CD4-positive, alpha-beta memory T cell (primary cell): ENCODE measurements at regions not wholly inside any gene's neighbourhood (a gene's known extent, or its start where the extent isn't known, plus 50 kb on each side); places are given as distances from the start of the nearest gene placed in this dataset.

ENCODE experiments used
- CTCF ChIA-PET: fragments of 350-600 bp; sonication (Branson Sonifier 250); formaldehyde crosslinking; loops from one replicate; lab custom pipeline; 2021; ENCODE audit warnings: inconsistent platforms; ENCODE audit not compliant: partially characterized antibody; lab: Charles Lee
- POLR2A ChIA-PET: fragments of 350-600 bp; sonication (Branson Sonifier 250); formaldehyde crosslinking; loops from one replicate; lab custom pipeline; 2021; ENCODE audit not compliant: partially characterized antibody; lab: Charles Lee
- DNase-seq, 5 donors: peaks; one replicate each; pipeline versions ENCODE4 v3.0.0 to v3.0.0-alpha.2; 2020 to 2022; ENCODE audit warnings: mixed read lengths in 1 of 5
- H3K27ac ChIP-seq: one replicate; pipeline ENCODE4 v1.7.0; 2013; ENCODE audit warnings: low read depth, low read length
- H3K27me3 ChIP-seq: 2 replicates; pipeline ENCODE4 v1.7.0; 2013; ENCODE audit warnings: mild to moderate bottlenecking, low read length, moderate library complexity; ENCODE audit not compliant: insufficient read depth
- H3K36me3 ChIP-seq: 2 replicates; pipeline ENCODE4 v1.7.0; 2013; ENCODE audit warnings: mild to moderate bottlenecking, low read length, moderate library complexity; ENCODE audit not compliant: insufficient read depth
- H3K4me1 ChIP-seq: 2 replicates; pipeline ENCODE4 v1.7.0; 2013; ENCODE audit warnings: mild to moderate bottlenecking, low read length, moderate library complexity; ENCODE audit not compliant: insufficient read depth
- H3K4me3 ChIP-seq, 2 donors: one replicate each; pipeline ENCODE4 v1.7.0; 2013; ENCODE audit warnings: low read length in 2 of 2, mild to moderate bottlenecking in 1 of 2
- H3K9me3 ChIP-seq, 2 donors: one replicate each; pipeline ENCODE4 v1.7.0; 2013; ENCODE audit warnings: low read length in 2 of 2, control low read depth in 1 of 2; ENCODE audit not compliant: control insufficient read depth in 1 of 2
- H3K27ac Mint-ChIP-seq, 7 donors: one replicate each; pipeline ENCODE4 v1.8.0; 2020 to 2021; ENCODE audit warnings: mixed read lengths in 7 of 7, mild to moderate bottlenecking in 6 of 7, inconsistent platforms in 3 of 7, moderate library complexity in 3 of 7
- H3K27me3 Mint-ChIP-seq, 2 donors: one replicate each; pipeline ENCODE4 v1.8.0; 2020 to 2021; ENCODE audit warnings: mixed read lengths in 2 of 2
- H3K36me3 Mint-ChIP-seq, 2 donors: one replicate each; pipeline ENCODE4 v1.8.0; 2020 to 2021; ENCODE audit warnings: mixed read lengths in 2 of 2, inconsistent platforms in 1 of 2, mild to moderate bottlenecking in 1 of 2
- H3K4me1 Mint-ChIP-seq, 4 donors: one replicate each; pipeline ENCODE4 v1.8.0; 2020 to 2021; ENCODE audit warnings: mixed read lengths in 4 of 4, mild to moderate bottlenecking in 1 of 4
- H3K4me3 Mint-ChIP-seq, 8 donors: one replicate each; pipeline ENCODE4 v1.8.0; 2020 to 2021; ENCODE audit warnings: mixed read lengths in 8 of 8, mild to moderate bottlenecking in 7 of 8, moderate library complexity in 6 of 8, inconsistent platforms in 3 of 8
- H3K9me3 Mint-ChIP-seq, 8 donors: one replicate each; pipeline ENCODE4 v1.8.0; 2020 to 2021; ENCODE audit warnings: mixed read lengths in 8 of 8, mild to moderate bottlenecking in 5 of 8, inconsistent platforms in 3 of 8, moderate library complexity in 1 of 8
- intact Hi-C: fragments of 100-400 bp; cut with micrococcal nuclease; formaldehyde crosslinking; loops from one replicate; pipeline ENCODE4 v1.15.1; 2023

- Histone ChIP-seq H3K9me3 (no peaks in the 10 kb centered on the region), H3K4me1 (no peaks in the 10 kb centered on the region), H3K27me3 (no peaks in the 10 kb centered on the region), H3K27ac (no peak overlapping the region), H3K4me3 (no peak overlapping the region), H3K36me3 (no peaks in the 10 kb centered on the region)
- peak overlapping the region in 1 of 7 donors; percentile 52 for H3K27ac Mint-ChIP-seq
- peaks cover 0 to 6% (median 0%) of the 10 kb centered on the region in 8 donors for H3K9me3 Mint-ChIP-seq
- peaks cover 0 to 1% (median 0%) of the 10 kb centered on the region in 4 donors for H3K4me1 Mint-ChIP-seq
- peaks cover 0 to 1% of the 10 kb centered on the region in 2 donors for H3K27me3 Mint-ChIP-seq
- no peak overlapping the region for H3K4me3 Mint-ChIP-seq
- H3K36me3 Mint-ChIP-seq = no peaks in the 10 kb centered on the region
- no peak for DNase-seq
- POLR2A ChIA-PET = interaction anchor here (0.6 kb wide), 1 partner anchor 201 kb away, joined by 3 read pairs; no protein-coding TSS in a partner anchor
- CTCF ChIA-PET = no interaction called here
- intact Hi-C loops = no loop called here
Observed at GRCh38 chr13:77429320-77430142, 102.6 kb upstream of the MYCBP2 start.

GRCh38 chr13:77425705-77426104 lies 98.8 kb upstream of the MYCBP2 start:
- Histone ChIP-seq H3K4me3 (no peak overlapping the region), H3K27ac (no peak overlapping the region), H3K36me3 (no peaks in the 10 kb centered on the region), H3K9me3 (no peaks in the 10 kb centered on the region), H3K27me3 (no peaks in the 10 kb centered on the region), H3K4me1 (no peaks in the 10 kb centered on the region)
- Mint-ChIP-seq H3K9me3 (peaks cover 0 to 3% (median 0%) of the 10 kb centered on the region in 8 donors), H3K4me3 (no peak overlapping the region), H3K36me3 (no peaks in the 10 kb centered on the region), H3K4me1 (peaks cover 0 to 1% (median 0%) of the 10 kb centered on the region in 4 donors), H3K27me3 (peaks cover 0 to 1% of the 10 kb centered on the region in 2 donors), H3K27ac (no peak overlapping the region)
- CTCF ChIA-PET = no interaction called here
- intact Hi-C loops = no loop called here
- DNase-seq = no peak
- POLR2A ChIA-PET = no interaction called here

GRCh38 chr13:77423296-77423695 lies 96.4 kb upstream of the MYCBP2 start:
- Mint-ChIP-seq H3K27me3 (peaks cover 0 to 1% of the 10 kb centered on the region in 2 donors), H3K4me3 (no peak overlapping the region), H3K4me1 (no peaks in the 10 kb centered on the region), H3K36me3 (no peaks in the 10 kb centered on the region), H3K9me3 (peaks cover 0 to 2% (median 0%) of the 10 kb centered on the region in 8 donors), H3K27ac (no peak overlapping the region)
- ChIA-PET CTCF (no interaction called here), POLR2A (no interaction called here)
- Histone ChIP-seq H3K9me3 (no peaks in the 10 kb centered on the region), H3K27ac (no peak overlapping the region), H3K4me1 (no peaks in the 10 kb centered on the region), H3K4me3 (no peak overlapping the region), H3K36me3 (no peaks in the 10 kb centered on the region), H3K27me3 (no peaks in the 10 kb centered on the region)
- no peak for DNase-seq
- intact Hi-C loops = no loop called here

- no peak overlapping the region for H3K4me3 ChIP-seq
- CTCF ChIA-PET = no interaction called here
Observed at GRCh38 chr13:77422724-77423123, 95.8 kb upstream of the MYCBP2 start.

GRCh38 chr13:77417897-77418296 lies 91.0 kb upstream of the MYCBP2 start:
- Histone ChIP-seq H3K27ac (no peak overlapping the region), H3K4me1 (no peaks in the 10 kb centered on the region), H3K27me3 (no peaks in the 10 kb centered on the region), H3K4me3 (no peak overlapping the region), H3K9me3 (no peaks in the 10 kb centered on the region), H3K36me3 (no peaks in the 10 kb centered on the region)
- ChIA-PET POLR2A (no interaction called here), CTCF (interaction anchor here (1.3 kb wide), 1 partner anchor 61 kb away, joined by 5 read pairs; no protein-coding TSS in a partner anchor)
- no peak for DNase-seq
- Mint-ChIP-seq H3K36me3 (no peaks in the 10 kb centered on the region), H3K4me3 (no peak overlapping the region), H3K4me1 (peaks cover 0 to 4% (median 0%) of the 10 kb centered on the region in 4 donors), H3K27ac (no peak overlapping the region), H3K27me3 (no peaks in the 10 kb centered on the region), H3K9me3 (peaks cover 0 to 2% (median 0%) of the 10 kb centered on the region in 8 donors)
- intact Hi-C loops = no loop called here

More at GRCh38 chr13:77422724-77423123, 95.8 kb upstream of the MYCBP2 start:
- no peaks in the 10 kb centered on the region for H3K27me3 ChIP-seq
- DNase-seq = no peak
- no peaks in the 10 kb centered on the region for H3K36me3 ChIP-seq
- Mint-ChIP-seq H3K4me1 (no peaks in the 10 kb centered on the region), H3K9me3 (peaks cover 0 to 2% (median 0%) of the 10 kb centered on the region in 8 donors), H3K27ac (peak overlapping the region in 1 of 7 donors; percentile 54), H3K36me3 (no peaks in the 10 kb centered on the region), H3K27me3 (peaks cover 0 to 1% of the 10 kb centered on the region in 2 donors), H3K4me3 (no peak overlapping the region)
- no peak overlapping the region for H3K27ac ChIP-seq
- intact Hi-C loops = no loop called here
- no peaks in the 10 kb centered on the region for H3K4me1 ChIP-seq
- no peaks in the 10 kb centered on the region for H3K9me3 ChIP-seq
- POLR2A ChIA-PET = no interaction called here

- peaks cover 0 to 4% (median 0%) of the 10 kb centered on the region in 4 donors for H3K4me1 Mint-ChIP-seq
- no peaks in the 10 kb centered on the region for H3K36me3 Mint-ChIP-seq
- Histone ChIP-seq H3K36me3 (no peaks in the 10 kb centered on the region), H3K4me3 (no peak overlapping the region), H3K27ac (no peak overlapping the region), H3K27me3 (no peaks in the 10 kb centered on the region), H3K4me1 (no peaks in the 10 kb centered on the region), H3K9me3 (no peaks in the 10 kb centered on the region)
- CTCF ChIA-PET = interaction anchor here (1.1 to 1.3 kb wide), 2 partner anchors 62 to 64 kb away, joined by 3 to 5 read pairs; no protein-coding TSS in a partner anchor
- H3K4me3 Mint-ChIP-seq = no peak overlapping the region
- no peak for DNase-seq
- H3K27me3 Mint-ChIP-seq = no peaks in the 10 kb centered on the region
- POLR2A ChIA-PET = no interaction called here
- intact Hi-C loops = no loop called here
- peaks cover 0 to 2% (median 0%) of the 10 kb centered on the region in 8 donors for H3K9me3 Mint-ChIP-seq
- H3K27ac Mint-ChIP-seq = no peak overlapping the region
Observed at GRCh38 chr13:77416666-77417212, 89.8 kb upstream of the MYCBP2 start.
